ENCODE measurements at regions not wholly inside any gene's neighbourhood (a gene's known extent, or its start where the extent isn't known, plus 50 kb on each side); places are given as distances from the start of the nearest gene placed in this dataset.

- TF ChIP-seq CTCF (IDR thresholded peaks at IDR 0.05): no peak
Measured at GRCh38 chr10:80753612-80754011, 215.9 kb downstream of the SH2D4B start.

- no peak for TF ChIP-seq CTCF (IDR thresholded peaks at IDR 0.05)
Measured at GRCh38 chr10:80755893-80756292, 218.2 kb downstream of the SH2D4B start.

- no peak for TF ChIP-seq CTCF (IDR thresholded peaks at IDR 0.05)
Measured at GRCh38 chr10:80759693-80760092, 222.0 kb downstream of the SH2D4B start.

GRCh38 chr10:80760914-80761371 lies 223.2 kb downstream of the SH2D4B start:
- no peak for TF ChIP-seq CTCF (IDR thresholded peaks at IDR 0.05)

GRCh38 chr10:80767963-80768362 lies 230.3 kb downstream of the SH2D4B start:
- TF ChIP-seq CTCF (IDR thresholded peaks at IDR 0.05): no peak

- TF ChIP-seq CTCF (IDR thresholded peaks at IDR 0.05): no peak
Measured at GRCh38 chr10:80769700-80770160, 232.0 kb downstream of the SH2D4B start.

- TF ChIP-seq CTCF (IDR thresholded peaks at IDR 0.05): no peak
Measured at GRCh38 chr10:80770239-80770638, 232.5 kb downstream of the SH2D4B start.

GRCh38 chr10:80771285-80771684 lies 233.6 kb downstream of the SH2D4B start:
- no peak for TF ChIP-seq CTCF (IDR thresholded peaks at IDR 0.05)

Data from LNCAP (cell line).